ENCODE measurements at regions not wholly inside any gene's neighbourhood (a gene's known extent, or its start where the extent isn't known, plus 50 kb on each side); places are given as distances from the start of the nearest gene placed in this dataset.

GRCh38 chr2:200751786-200752185, 59.9 kb upstream of the BZW1 start:
- Histone ChIP-seq H2BK12ac (ENCODE audit: insufficient read length, low read depth, low read length) (no peak overlapping the region), H4K20me1 (ENCODE audit: control insufficient read depth, insufficient read depth, insufficient read length) (no peaks in the 10 kb centered on the region), H3K27ac (ENCODE audit: insufficient read length, low read depth, low read length) (no peak overlapping the region), H3K4me2 (ENCODE audit: insufficient read depth, insufficient read length, low read length) (no peak overlapping the region), H4K5ac (ENCODE audit: insufficient read length, low read depth, low read length) (no peak overlapping the region), H2BK120ac (ENCODE audit: low read depth, low read length, poor library complexity, severe bottlenecking) (no peak overlapping the region), H3K79me2 (ENCODE audit: insufficient read depth, low read length) (no peaks in the 10 kb centered on the region), H3K23ac (ENCODE audit: insufficient read length, low read depth, low read length) (no peak overlapping the region), H2BK15ac (ENCODE audit: low read depth, low read length) (no peak overlapping the region), H3K23me2 (ENCODE audit: insufficient read length, low read depth, low read length, poor library complexity, severe bottlenecking) (no peaks in the 10 kb centered on the region), H3K4me1 (ENCODE audit: insufficient read depth, low read length) (no peaks in the 10 kb centered on the region; the same call in 1 of the 2 replicates), H3K14ac (ENCODE audit: insufficient read depth, low read length) (no peak overlapping the region), H2BK5ac (ENCODE audit: insufficient read length, low read length) (no peak overlapping the region), H4K8ac (replicated peaks; ENCODE audit: insufficient read length, low read depth, low read length) (no peak overlapping the region), H2AK5ac (ENCODE audit: insufficient read length, low read length) (no peak overlapping the region), H3K9me3 (ENCODE audit: control insufficient read depth, low read depth, low read length) (no peaks in the 10 kb centered on the region), H3K18ac (ENCODE audit: insufficient read length, low read depth, low read length) (no peak overlapping the region), H3K79me1 (ENCODE audit: insufficient read depth, low read depth, low read length, poor library complexity, severe bottlenecking) (no peaks in the 10 kb centered on the region), H4K91ac (ENCODE audit: insufficient read length, low read depth, low read length) (no peak overlapping the region), H3K9ac (ENCODE audit: extremely low read depth, insufficient read length, low read length) (no peak overlapping the region), H3K27me3 (ENCODE audit: insufficient read depth, low read length) (no peaks in the 10 kb centered on the region), H2BK20ac (ENCODE audit: low read depth, low read length, poor library complexity, severe bottlenecking) (no peak overlapping the region), H3K4ac (ENCODE audit: low read depth, low read length) (no peak overlapping the region), H3K56ac (ENCODE audit: insufficient read length, low read depth, low read length) (no peak overlapping the region), H3T11ph (ENCODE audit: low read length) (no peak overlapping the region), H2AFZ (ENCODE audit: low read length) (no peak overlapping the region)
- H3K4me3 Mint-ChIP-seq, result no peak overlapping the region
- H3K27me3 Mint-ChIP-seq (ENCODE audit: low read depth), result peaks cover 2% of the 10 kb centered on the region
- TF ChIP-seq, protein P1, sequence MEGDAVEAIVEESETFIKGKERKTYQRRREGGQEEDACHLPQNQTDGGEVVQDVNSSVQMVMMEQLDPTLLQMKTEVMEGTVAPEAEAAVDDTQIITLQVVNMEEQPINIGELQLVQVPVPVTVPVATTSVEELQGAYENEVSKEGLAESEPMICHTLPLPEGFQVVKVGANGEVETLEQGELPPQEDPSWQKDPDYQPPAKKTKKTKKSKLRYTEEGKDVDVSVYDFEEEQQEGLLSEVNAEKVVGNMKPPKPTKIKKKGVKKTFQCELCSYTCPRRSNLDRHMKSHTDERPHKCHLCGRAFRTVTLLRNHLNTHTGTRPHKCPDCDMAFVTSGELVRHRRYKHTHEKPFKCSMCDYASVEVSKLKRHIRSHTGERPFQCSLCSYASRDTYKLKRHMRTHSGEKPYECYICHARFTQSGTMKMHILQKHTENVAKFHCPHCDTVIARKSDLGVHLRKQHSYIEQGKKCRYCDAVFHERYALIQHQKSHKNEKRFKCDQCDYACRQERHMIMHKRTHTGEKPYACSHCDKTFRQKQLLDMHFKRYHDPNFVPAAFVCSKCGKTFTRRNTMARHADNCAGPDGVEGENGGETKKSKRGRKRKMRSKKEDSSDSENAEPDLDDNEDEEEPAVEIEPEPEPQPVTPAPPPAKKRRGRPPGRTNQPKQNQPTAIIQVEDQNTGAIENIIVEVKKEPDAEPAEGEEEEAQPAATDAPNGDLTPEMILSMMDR (conservative IDR thresholded peaks at IDR 0.05), result no peak
- H3K9me3 Mint-ChIP-seq, result no peaks in the 10 kb centered on the region
- no peaks in the 10 kb centered on the region for H3K36me3 Mint-ChIP-seq (ENCODE audit: insufficient read depth in 1 of 3, low read depth in 3 of 3)
- no peak overlapping the region for H3K27ac Mint-ChIP-seq
- no CpG with 5 or more reads among the region's 2 CpGs for WGBS (ENCODE audit: extremely low coverage, insufficient read length, low lambda C conversion rate)
- no peak for DNase-seq
- H3K4me1 Mint-ChIP-seq, result peaks cover 0 to 16% of the 10 kb centered on the region in 2 experiments; a peak in 3 of 4 replicates

Measured in H9 (cell line).